ENCODE measurements at regions not wholly inside any gene's neighbourhood (a gene's known extent, or its start where the extent isn't known, plus 50 kb on each side); places are given as distances from the start of the nearest gene placed in this dataset.

GRCh38 chr3:187504435-187504834 is 136.2 kb downstream of the RTP4 start:
- TF ChIP-seq CTCF (IDR thresholded peaks at IDR 0.05; ENCODE audit: insufficient read depth, low read length, poor library complexity, severe bottlenecking) (no peak), EZH2phosphoT487 (conservative IDR thresholded peaks at IDR 0.05; ENCODE audit: low read length) (no peak)

Data from SU-DHL-6 (cell line).